Activated naive CD8-positive, alpha-beta T cell treated with anti-CD3 and anti-CD28 coated beads, Interleukin-2, amount 10 ng/mL, durations not matched to agents 7 days and 5 days (primary cell): ENCODE measurements at regions not wholly inside any gene's neighbourhood (a gene's known extent, or its start where the extent isn't known, plus 50 kb on each side); places are given as distances from the start of the nearest gene placed in this dataset.
"Not testable (repeated sequence)": the region's sequence is repeated elsewhere in the genome, so short reads cannot be mapped to it uniquely, and the experiment has no call there.

ENCODE experiments used
- ATAC-seq: fragments of 150-1000 bp; cut with Tn5 transposase; one replicate; pipeline ENCODE4 v1.10.0; 2021; ENCODE audit warnings: low read depth, moderate library complexity
- POLR2A ChIA-PET: fragments of 350-600 bp; sonication (Branson Sonifier 250); formaldehyde crosslinking; loops from one replicate; lab custom pipeline; 2021; ENCODE audit warnings: antibody characterized with exemption; lab: Charles Lee
- DNase-seq: peaks from one replicate; pipeline ENCODE4 v3.0.0; 2021
- H3K27ac Mint-ChIP-seq: one replicate; pipeline ENCODE4 v1.8.0; 2022; ENCODE audit warnings: mild to moderate bottlenecking, mixed read lengths
- H3K27me3 Mint-ChIP-seq: one replicate; pipeline ENCODE4 v1.8.0; 2022; ENCODE audit warnings: mild to moderate bottlenecking, moderate library complexity, mixed read lengths
- H3K36me3 Mint-ChIP-seq: one replicate; pipeline ENCODE4 v1.8.0; 2021; ENCODE audit warnings: mild to moderate bottlenecking, mixed read lengths
- H3K4me1 Mint-ChIP-seq: one replicate; pipeline ENCODE4 v1.8.0; 2021; ENCODE audit warnings: mixed read lengths
- H3K4me3 Mint-ChIP-seq: one replicate; pipeline ENCODE4 v1.8.0; 2022; ENCODE audit warnings: mild to moderate bottlenecking, moderate library complexity, mixed read lengths
- H3K9me3 Mint-ChIP-seq: one replicate; pipeline ENCODE4 v1.8.0; 2021; ENCODE audit warnings: mixed read lengths

GRCh38 chr7:81207801-81208200 lies 288.9 kb upstream of the SEMA3C start:
- Mint-ChIP-seq H3K27me3 (no peaks in the 10 kb centered on the region), H3K4me1 (no peaks in the 10 kb centered on the region), H3K9me3 (no peaks in the 10 kb centered on the region), H3K27ac (no peak overlapping the region), H3K36me3 (no peaks in the 10 kb centered on the region), H3K4me3 (no peak overlapping the region)
- POLR2A ChIA-PET, result no interaction called here
- ATAC-seq (no peak), DNase-seq (no peak)

- Mint-ChIP-seq H3K4me1 (no peaks in the 10 kb centered on the region), H3K9me3 (no peaks in the 10 kb centered on the region), H3K27me3 (no peaks in the 10 kb centered on the region), H3K27ac (no peak overlapping the region), H3K4me3 (no peak overlapping the region), H3K36me3 (no peaks in the 10 kb centered on the region)
- POLR2A ChIA-PET, result no interaction called here
- no peak for ATAC-seq
- no peak for DNase-seq
Measured at GRCh38 chr7:81206667-81207360, 288.0 kb upstream of the SEMA3C start.

GRCh38 chr7:81206217-81206616 lies 287.4 kb upstream of the SEMA3C start:
- DNase-seq, result no peak
- no peak overlapping the region for H3K27ac Mint-ChIP-seq
- H3K27me3 Mint-ChIP-seq, result no peaks in the 10 kb centered on the region
- H3K4me3 Mint-ChIP-seq, result no peak overlapping the region
- no peak for ATAC-seq
- POLR2A ChIA-PET, result no interaction called here
- no peaks in the 10 kb centered on the region for H3K4me1 Mint-ChIP-seq
- no peaks in the 10 kb centered on the region for H3K9me3 Mint-ChIP-seq
- H3K36me3 Mint-ChIP-seq, result no peaks in the 10 kb centered on the region

- no peaks in the 10 kb centered on the region for H3K36me3 Mint-ChIP-seq
- POLR2A ChIA-PET, result no interaction called here
Measured at GRCh38 chr7:81201188-81201587, 282.3 kb upstream of the SEMA3C start.

GRCh38 chr7:81198766-81199165 lies 279.9 kb upstream of the SEMA3C start:
- Mint-ChIP-seq H3K36me3 (no peaks in the 10 kb centered on the region), H3K4me3 (no peak overlapping the region), H3K4me1 (no peaks in the 10 kb centered on the region), H3K27me3 (no peaks in the 10 kb centered on the region), H3K9me3 (peaks cover 1% of the 10 kb centered on the region), H3K27ac (no peak overlapping the region)
- POLR2A ChIA-PET, result no interaction called here
- ATAC-seq (no peak), DNase-seq (no peak)

More at GRCh38 chr7:81201188-81201587, 282.3 kb upstream of the SEMA3C start:
- no peak overlapping the region for H3K4me3 Mint-ChIP-seq
- DNase-seq (no peak), ATAC-seq (no peak)
- no peaks in the 10 kb centered on the region for H3K27me3 Mint-ChIP-seq
- no peak overlapping the region for H3K27ac Mint-ChIP-seq
- no peaks in the 10 kb centered on the region for H3K9me3 Mint-ChIP-seq
- no peaks in the 10 kb centered on the region for H3K4me1 Mint-ChIP-seq

DNA sequence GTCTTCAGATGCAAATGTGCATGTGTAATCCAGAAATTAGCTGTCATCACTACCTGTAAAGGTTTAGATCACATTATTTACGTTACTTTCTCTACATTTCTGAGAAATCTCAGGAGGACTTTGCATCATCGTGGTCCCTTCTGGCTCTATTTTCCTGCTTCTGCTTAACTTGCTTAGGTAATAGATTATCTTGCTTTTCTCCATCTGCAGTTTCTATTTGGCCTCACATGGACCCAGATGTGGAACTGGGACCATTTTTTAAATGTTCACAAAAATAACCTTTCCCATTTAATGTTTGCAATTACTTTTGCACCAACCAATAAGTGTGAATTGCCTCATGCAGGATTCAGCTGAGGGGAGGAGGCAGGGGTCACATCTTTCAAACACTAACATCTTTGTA lies 278.4 kb upstream of the SEMA3C start:
- H3K27ac Mint-ChIP-seq, result no peak overlapping the region
- no peak overlapping the region for H3K4me3 Mint-ChIP-seq
- ATAC-seq (no peak), DNase-seq (no peak)
- H3K9me3 Mint-ChIP-seq, result peaks cover 1% of the 10 kb centered on the region
- no peaks in the 10 kb centered on the region for H3K27me3 Mint-ChIP-seq
- H3K4me1 Mint-ChIP-seq, result no peaks in the 10 kb centered on the region
- POLR2A ChIA-PET, result no interaction called here
- no peaks in the 10 kb centered on the region for H3K36me3 Mint-ChIP-seq

DNA sequence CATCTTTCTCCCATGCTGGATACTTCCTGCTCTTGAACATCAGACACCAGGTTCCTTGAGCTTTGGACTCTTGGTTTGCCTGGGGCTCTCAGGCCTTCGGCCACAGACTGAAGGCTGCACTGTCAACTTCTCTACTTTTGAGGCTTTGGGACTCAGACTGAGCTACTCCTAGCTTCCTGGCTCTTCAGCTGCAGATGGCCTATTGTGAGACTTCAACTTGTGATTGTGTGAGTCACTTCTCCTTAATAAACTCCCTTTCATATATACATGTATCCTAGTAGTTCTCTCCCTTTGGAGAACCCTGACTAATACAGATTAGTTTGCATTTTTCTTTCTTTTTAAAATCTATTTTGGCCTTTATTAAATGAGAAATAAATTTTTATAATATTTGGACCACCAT lies 276.2 kb upstream of the SEMA3C start:
- H3K9me3 Mint-ChIP-seq, result peaks cover 1% of the 10 kb centered on the region
- no peaks in the 10 kb centered on the region for H3K4me1 Mint-ChIP-seq
- POLR2A ChIA-PET, result no interaction called here
- H3K36me3 Mint-ChIP-seq, result no peaks in the 10 kb centered on the region
- no peaks in the 10 kb centered on the region for H3K27me3 Mint-ChIP-seq
- ATAC-seq (no peak), DNase-seq (no peak)
- no peak overlapping the region for H3K4me3 Mint-ChIP-seq
- no peak overlapping the region for H3K27ac Mint-ChIP-seq

DNA sequence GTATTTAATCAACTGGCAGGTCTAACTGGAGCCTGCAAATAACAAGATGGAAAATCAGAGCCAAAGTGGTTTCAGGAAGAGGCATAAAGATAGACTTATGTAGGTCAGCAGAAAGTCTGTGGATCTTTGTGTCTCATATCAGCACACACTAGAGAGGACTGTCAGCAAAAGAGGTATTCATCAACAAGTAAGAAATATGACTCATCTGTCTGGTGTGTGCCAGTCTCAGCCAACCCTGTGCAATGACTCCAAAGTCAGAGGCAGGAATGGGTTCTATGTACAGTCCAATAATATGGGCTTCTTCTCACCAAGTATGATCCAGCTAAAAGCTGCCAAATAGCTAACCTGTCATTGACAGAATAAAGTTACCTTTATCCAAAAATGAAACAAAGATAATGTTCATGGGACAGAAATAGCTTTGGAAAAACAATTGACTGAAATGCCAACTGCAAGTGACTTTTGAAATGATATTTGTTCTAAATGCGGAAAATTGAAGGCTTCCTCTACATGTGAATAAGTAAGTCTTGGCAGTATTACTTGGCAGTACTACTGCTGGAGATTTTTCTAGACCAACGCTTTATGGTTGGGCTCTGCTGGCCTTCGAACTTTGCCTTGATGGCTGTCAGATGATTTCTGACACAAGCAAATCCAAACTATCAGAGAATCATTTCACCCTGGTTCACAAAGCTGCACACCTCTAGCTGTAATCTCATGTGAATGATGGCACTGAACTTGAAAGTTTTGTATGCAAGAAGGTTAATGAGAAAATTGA lies 272.3 kb upstream of the SEMA3C start:
- Mint-ChIP-seq H3K4me3 (no peak overlapping the region), H3K27me3 (no peaks in the 10 kb centered on the region), H3K27ac (no peak overlapping the region), H3K36me3 (no peaks in the 10 kb centered on the region), H3K4me1 (no peaks in the 10 kb centered on the region), H3K9me3 (peaks cover 1% of the 10 kb centered on the region)
- DNase-seq, result no peak
- POLR2A ChIA-PET, result no interaction called here
- no peak for ATAC-seq

DNA sequence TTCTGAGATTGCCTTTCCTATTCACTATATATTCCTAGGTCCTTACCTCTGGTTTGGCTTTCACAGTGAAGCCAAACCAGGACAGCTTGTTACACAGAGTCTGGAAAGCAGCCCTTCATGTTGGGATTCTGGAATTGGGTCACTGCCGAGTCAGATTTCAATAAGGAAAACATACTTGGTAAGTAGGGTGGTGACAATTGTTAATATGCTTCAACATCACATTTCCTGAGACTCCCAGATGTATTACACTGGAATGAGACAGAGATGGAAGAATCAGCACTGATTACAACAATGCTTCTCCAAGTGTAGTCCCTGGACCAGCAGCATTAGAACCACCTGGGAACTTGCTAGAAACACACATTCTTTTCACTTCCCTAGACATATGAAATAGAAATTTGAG lies 268.9 kb upstream of the SEMA3C start:
- Mint-ChIP-seq H3K27me3 (no peaks in the 10 kb centered on the region), H3K4me1 (no peaks in the 10 kb centered on the region), H3K4me3 (no peak overlapping the region), H3K36me3 (no peaks in the 10 kb centered on the region), H3K27ac (no peak overlapping the region), H3K9me3 (no peaks in the 10 kb centered on the region)
- DNase-seq (no peak), ATAC-seq (no peak)
- POLR2A ChIA-PET, result no interaction called here

DNA sequence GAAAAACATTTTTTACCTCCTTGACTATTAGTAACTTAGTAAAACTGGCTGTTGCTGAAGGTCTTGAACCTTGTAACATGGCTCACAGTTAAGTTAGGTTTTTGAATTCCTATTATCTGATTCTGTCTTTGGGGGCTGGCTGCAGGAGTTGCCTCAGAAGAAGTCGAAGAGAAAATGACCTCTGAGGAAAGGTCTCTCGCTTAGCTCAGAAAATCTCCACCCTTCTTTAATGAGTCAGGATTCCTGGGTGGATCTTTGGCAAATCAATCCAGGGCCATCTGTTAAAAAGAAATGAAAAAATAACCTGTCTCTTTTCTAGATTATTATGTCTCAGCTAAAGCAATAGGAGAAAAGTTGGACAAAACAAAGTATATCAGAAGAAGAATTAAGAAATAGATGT lies 267.8 kb upstream of the SEMA3C start:
- DNase-seq (no peak), ATAC-seq (no peak)
- POLR2A ChIA-PET, result no interaction called here
- H3K4me3 Mint-ChIP-seq, result no peak overlapping the region
- no peaks in the 10 kb centered on the region for H3K9me3 Mint-ChIP-seq
- no peaks in the 10 kb centered on the region for H3K36me3 Mint-ChIP-seq
- no peaks in the 10 kb centered on the region for H3K4me1 Mint-ChIP-seq
- H3K27me3 Mint-ChIP-seq, result no peaks in the 10 kb centered on the region
- H3K27ac Mint-ChIP-seq, result no peak overlapping the region

GRCh38 chr7:81185072-81185471 lies 266.2 kb upstream of the SEMA3C start:
- H3K4me3 Mint-ChIP-seq, result no peak overlapping the region
- DNase-seq (no peak), ATAC-seq (no peak)
- H3K4me1 Mint-ChIP-seq, result no peaks in the 10 kb centered on the region
- H3K27me3 Mint-ChIP-seq, result no peaks in the 10 kb centered on the region
- H3K36me3 Mint-ChIP-seq, result no peaks in the 10 kb centered on the region
- H3K27ac Mint-ChIP-seq, result no peak overlapping the region
- H3K9me3 Mint-ChIP-seq, result peaks cover 3% of the 10 kb centered on the region
- POLR2A ChIA-PET, result no interaction called here

- no peak overlapping the region for H3K4me3 Mint-ChIP-seq
- H3K4me1 Mint-ChIP-seq, result no peaks in the 10 kb centered on the region
- no peaks in the 10 kb centered on the region for H3K27me3 Mint-ChIP-seq
- DNase-seq, result no peak
- ATAC-seq, result no peak
- H3K36me3 Mint-ChIP-seq, result no peaks in the 10 kb centered on the region
- H3K27ac Mint-ChIP-seq, result no peak overlapping the region
- peaks cover 5% of the 10 kb centered on the region for H3K9me3 Mint-ChIP-seq
- POLR2A ChIA-PET, result no interaction called here
Measured at GRCh38 chr7:81183326-81183725, 264.5 kb upstream of the SEMA3C start.

- H3K27ac Mint-ChIP-seq, DNase-seq, H3K9me3 Mint-ChIP-seq, H3K4me3 Mint-ChIP-seq, H3K36me3 Mint-ChIP-seq, ATAC-seq, H3K27me3 Mint-ChIP-seq, POLR2A ChIA-PET, H3K4me1 Mint-ChIP-seq: not testable (repeated sequence)
Measured at GRCh38 chr7:81182056-81182455, 263.2 kb upstream of the SEMA3C start.

GRCh38 chr7:81181066-81181465 lies 262.2 kb upstream of the SEMA3C start:
- POLR2A ChIA-PET, result no interaction called here
- no peaks in the 10 kb centered on the region for H3K27me3 Mint-ChIP-seq

More at GRCh38 chr7:81181066-81181465, 262.2 kb upstream of the SEMA3C start:
- DNase-seq (no peak), ATAC-seq (no peak)
- Mint-ChIP-seq H3K4me1 (no peaks in the 10 kb centered on the region), H3K27ac (no peak overlapping the region), H3K4me3 (no peak overlapping the region), H3K9me3 (peaks cover 5% of the 10 kb centered on the region), H3K36me3 (no peaks in the 10 kb centered on the region)
